Kidney (tissue), 13 donors: ENCODE measurements at regions not wholly inside any gene's neighbourhood (a gene's known extent, or its start where the extent isn't known, plus 50 kb on each side); places are given as distances from the start of the nearest gene placed in this dataset.

Experiments
- DNase-seq, 5 donors: peaks; one replicate each; pipeline ENCODE4 v3.0.0-alpha.2; 2013 to 2020
- FAIRE-seq: peaks from 2 replicates; lab custom pipeline; 2012; peaks lifted over from hg19 to GRCh38; lab: Jason Lieb, UNC
- H3K27ac ChIP-seq, 2 donors: one replicate each; pipeline ENCODE4 v1.7.0; 2013; ENCODE audit warnings: low read depth in 2 of 2, low read length in 2 of 2, inconsistent platforms in 1 of 2
- H3K27me3 ChIP-seq: one replicate; pipeline ENCODE4 v1.7.1; 2013; ENCODE audit warnings: low read length, inconsistent platforms; ENCODE audit not compliant: control insufficient read depth, insufficient read depth
- H3K36me3 ChIP-seq, 3 donors: one replicate each; pipeline versions ENCODE4 v1.7.0 to v1.7.1; 2013; ENCODE audit warnings: low read length in 3 of 3, control low read depth in 1 of 3, inconsistent platforms in 1 of 3; ENCODE audit not compliant: insufficient read depth in 3 of 3, control insufficient read depth in 2 of 3
- H3K4me1 ChIP-seq, 3 donors: one replicate each; pipeline versions ENCODE4 v1.7.0 to v1.7.1; 2013; ENCODE audit warnings: low read length in 3 of 3, inconsistent platforms in 1 of 3, low read depth in 1 of 3; ENCODE audit not compliant: control insufficient read depth in 2 of 3, insufficient read depth in 2 of 3
- H3K4me3 ChIP-seq, 3 donors: one replicate each; pipeline versions ENCODE4 v1.7.0 to v1.8.1; 2013; ENCODE audit warnings: low read length in 3 of 3, control low read depth in 1 of 3, inconsistent platforms in 1 of 3
- H3K9ac ChIP-seq, 3 donors: one replicate each; pipeline versions ENCODE4 v1.7.0 to v1.7.1; 2013; ENCODE audit warnings: low read length in 3 of 3, control low read depth in 1 of 3, inconsistent platforms in 1 of 3
- H3K9me3 ChIP-seq, 3 donors: one replicate each; pipeline versions ENCODE4 v1.7.0 to v1.7.1; 2013; ENCODE audit warnings: low read length in 3 of 3, control low read depth in 1 of 3, inconsistent platforms in 1 of 3; ENCODE audit not compliant: control insufficient read depth in 2 of 3, insufficient read depth in 1 of 3
- intact Hi-C: fragments of 100-400 bp; cut with DNase I; formaldehyde crosslinking; loops from one replicate; pipeline ENCODE4 v1.11.1; 2022
- TF ChIP-seq, protein P1 (sequence below): IDR thresholded peaks from 3 replicates; pipeline ENCODE4 v1.5.1; 2012; ENCODE audit warnings: mild to moderate bottlenecking, moderate library complexity, borderline replicate concordance; ENCODE audit not compliant: insufficient read depth; ENCODE audit errors: extremely low read depth
- donor health status: control.
- donor health status: control.
- donor health status: control.
- donor health status: control.
- donor health status: control.
- donor health status: DM: yes; HTN: yes; CAD: no.
- donor health status: Normal renal cell carcinoma (clear cell type).

DNA sequence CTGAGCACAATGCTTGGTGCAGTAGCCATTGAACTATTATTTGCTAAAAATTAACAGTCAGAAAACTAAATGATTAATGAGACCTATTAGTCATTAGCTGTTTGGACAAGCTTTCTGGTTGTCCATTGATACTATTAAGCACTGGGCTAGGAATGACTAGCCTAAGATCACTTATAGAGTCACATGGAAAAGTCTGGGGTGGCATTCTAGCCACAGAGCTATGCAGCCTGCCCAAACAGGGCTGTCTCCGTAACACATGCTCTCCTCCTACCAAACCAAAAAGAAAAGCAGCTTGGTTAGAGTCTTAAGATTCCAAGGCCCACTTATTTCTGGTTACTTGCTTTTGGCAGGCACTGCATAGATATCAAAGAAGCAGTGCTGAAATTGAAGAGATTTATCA is 193.5 kb upstream of the NBEA start:
- DNase-seq: no peak
- intact Hi-C loops: no loop called here
- Histone ChIP-seq H3K4me3 (peak overlapping the region in 1 of 3 donors; percentile 41), H3K27me3 (no peaks in the 10 kb centered on the region), H3K27ac (peak overlapping the region; percentile 66), H3K4me1 (peaks cover 0 to 7% (median 3%) of the 10 kb centered on the region in 3 donors), H3K9me3 (no peaks in the 10 kb centered on the region), H3K36me3 (no peaks in the 10 kb centered on the region), H3K9ac (no peak overlapping the region)
- TF ChIP-seq, protein P1, sequence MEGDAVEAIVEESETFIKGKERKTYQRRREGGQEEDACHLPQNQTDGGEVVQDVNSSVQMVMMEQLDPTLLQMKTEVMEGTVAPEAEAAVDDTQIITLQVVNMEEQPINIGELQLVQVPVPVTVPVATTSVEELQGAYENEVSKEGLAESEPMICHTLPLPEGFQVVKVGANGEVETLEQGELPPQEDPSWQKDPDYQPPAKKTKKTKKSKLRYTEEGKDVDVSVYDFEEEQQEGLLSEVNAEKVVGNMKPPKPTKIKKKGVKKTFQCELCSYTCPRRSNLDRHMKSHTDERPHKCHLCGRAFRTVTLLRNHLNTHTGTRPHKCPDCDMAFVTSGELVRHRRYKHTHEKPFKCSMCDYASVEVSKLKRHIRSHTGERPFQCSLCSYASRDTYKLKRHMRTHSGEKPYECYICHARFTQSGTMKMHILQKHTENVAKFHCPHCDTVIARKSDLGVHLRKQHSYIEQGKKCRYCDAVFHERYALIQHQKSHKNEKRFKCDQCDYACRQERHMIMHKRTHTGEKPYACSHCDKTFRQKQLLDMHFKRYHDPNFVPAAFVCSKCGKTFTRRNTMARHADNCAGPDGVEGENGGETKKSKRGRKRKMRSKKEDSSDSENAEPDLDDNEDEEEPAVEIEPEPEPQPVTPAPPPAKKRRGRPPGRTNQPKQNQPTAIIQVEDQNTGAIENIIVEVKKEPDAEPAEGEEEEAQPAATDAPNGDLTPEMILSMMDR: no peak
- peak; percentile 19 for FAIRE-seq

GRCh38 chr13:34749046-34749445 is 193.0 kb upstream of the NBEA start:
- intact Hi-C loops: no loop called here
- TF ChIP-seq, protein P1: no peak
- FAIRE-seq: no peak
- Histone ChIP-seq H3K27ac (peak overlapping the region; percentile 11 to 66), H3K4me3 (peak overlapping the region in 1 of 3 donors; percentile 18), H3K9me3 (no peaks in the 10 kb centered on the region), H3K27me3 (no peaks in the 10 kb centered on the region), H3K36me3 (no peaks in the 10 kb centered on the region), H3K9ac (no peak overlapping the region), H3K4me1 (peaks cover 0 to 7% (median 3%) of the 10 kb centered on the region in 3 donors)
- no peak for DNase-seq

- Histone ChIP-seq H3K36me3 (no peaks in the 10 kb centered on the region), H3K27ac (no peak overlapping the region), H3K4me3 (peak overlapping the region; percentile 55 to 68 (median 59)), H3K9ac (peak overlapping the region in 2 of 3 donors; percentile 34 to 47), H3K27me3 (no peaks in the 10 kb centered on the region), H3K9me3 (no peaks in the 10 kb centered on the region), H3K4me1 (peaks cover 0 to 7% (median 3%) of the 10 kb centered on the region in 3 donors)
- DNase-seq (peak in 4 of 5 donors; percentile 74 to 89 (median 84)), FAIRE-seq (no peak)
- intact Hi-C loops: no loop called here
- TF ChIP-seq, protein P1: no peak
These were observed 191.8 kb upstream of the NBEA start for GRCh38 chr13:34750078-34750931.
